CD4-positive, alpha-beta memory T cell (primary cell): ENCODE measurements at regions not wholly inside any gene's neighbourhood (a gene's known extent, or its start where the extent isn't known, plus 50 kb on each side); places are given as distances from the start of the nearest gene placed in this dataset.
"Not testable (repeated sequence)": the region's sequence is repeated elsewhere in the genome, so short reads cannot be mapped to it uniquely, and the experiment has no call there.

ENCODE experiments used
- CTCF ChIA-PET: fragments of 350-600 bp; sonication (Branson Sonifier 250); formaldehyde crosslinking; loops from one replicate; lab custom pipeline; 2021; ENCODE audit warnings: inconsistent platforms; ENCODE audit not compliant: partially characterized antibody; lab: Charles Lee
- POLR2A ChIA-PET: fragments of 350-600 bp; sonication (Branson Sonifier 250); formaldehyde crosslinking; loops from one replicate; lab custom pipeline; 2021; ENCODE audit not compliant: partially characterized antibody; lab: Charles Lee
- DNase-seq, 5 donors: peaks; one replicate each; pipeline versions ENCODE4 v3.0.0 to v3.0.0-alpha.2; 2020 to 2022; ENCODE audit warnings: mixed read lengths in 1 of 5
- H3K27ac ChIP-seq: one replicate; pipeline ENCODE4 v1.7.0; 2013; ENCODE audit warnings: low read depth, low read length
- H3K27me3 ChIP-seq: 2 replicates; pipeline ENCODE4 v1.7.0; 2013; ENCODE audit warnings: mild to moderate bottlenecking, low read length, moderate library complexity; ENCODE audit not compliant: insufficient read depth
- H3K36me3 ChIP-seq: 2 replicates; pipeline ENCODE4 v1.7.0; 2013; ENCODE audit warnings: mild to moderate bottlenecking, low read length, moderate library complexity; ENCODE audit not compliant: insufficient read depth
- H3K4me1 ChIP-seq: 2 replicates; pipeline ENCODE4 v1.7.0; 2013; ENCODE audit warnings: mild to moderate bottlenecking, low read length, moderate library complexity; ENCODE audit not compliant: insufficient read depth
- H3K4me3 ChIP-seq, 2 donors: one replicate each; pipeline ENCODE4 v1.7.0; 2013; ENCODE audit warnings: low read length in 2 of 2, mild to moderate bottlenecking in 1 of 2
- H3K9me3 ChIP-seq, 2 donors: one replicate each; pipeline ENCODE4 v1.7.0; 2013; ENCODE audit warnings: low read length in 2 of 2, control low read depth in 1 of 2; ENCODE audit not compliant: control insufficient read depth in 1 of 2
- H3K27ac Mint-ChIP-seq, 7 donors: one replicate each; pipeline ENCODE4 v1.8.0; 2020 to 2021; ENCODE audit warnings: mixed read lengths in 7 of 7, mild to moderate bottlenecking in 6 of 7, inconsistent platforms in 3 of 7, moderate library complexity in 3 of 7
- H3K27me3 Mint-ChIP-seq, 2 donors: one replicate each; pipeline ENCODE4 v1.8.0; 2020 to 2021; ENCODE audit warnings: mixed read lengths in 2 of 2
- H3K36me3 Mint-ChIP-seq, 2 donors: one replicate each; pipeline ENCODE4 v1.8.0; 2020 to 2021; ENCODE audit warnings: mixed read lengths in 2 of 2, inconsistent platforms in 1 of 2, mild to moderate bottlenecking in 1 of 2
- H3K4me1 Mint-ChIP-seq, 4 donors: one replicate each; pipeline ENCODE4 v1.8.0; 2020 to 2021; ENCODE audit warnings: mixed read lengths in 4 of 4, mild to moderate bottlenecking in 1 of 4
- H3K4me3 Mint-ChIP-seq, 8 donors: one replicate each; pipeline ENCODE4 v1.8.0; 2020 to 2021; ENCODE audit warnings: mixed read lengths in 8 of 8, mild to moderate bottlenecking in 7 of 8, moderate library complexity in 6 of 8, inconsistent platforms in 3 of 8
- H3K9me3 Mint-ChIP-seq, 8 donors: one replicate each; pipeline ENCODE4 v1.8.0; 2020 to 2021; ENCODE audit warnings: mixed read lengths in 8 of 8, mild to moderate bottlenecking in 5 of 8, inconsistent platforms in 3 of 8, moderate library complexity in 1 of 8
- intact Hi-C: fragments of 100-400 bp; cut with micrococcal nuclease; formaldehyde crosslinking; loops from one replicate; pipeline ENCODE4 v1.15.1; 2023

- Histone ChIP-seq H3K27me3 (no peaks in the 10 kb centered on the region), H3K27ac (no peak overlapping the region), H3K4me3 (no peak overlapping the region), H3K9me3 (no peaks in the 10 kb centered on the region), H3K4me1 (no peaks in the 10 kb centered on the region), H3K36me3 (no peaks in the 10 kb centered on the region)
- ChIA-PET CTCF (no interaction called here), POLR2A (interaction anchor here (0.7 kb wide), 1 partner anchor 386 kb away, joined by 4 read pairs; no protein-coding TSS in a partner anchor)
- no peaks in the 10 kb centered on the region for H3K36me3 Mint-ChIP-seq
- H3K4me3 Mint-ChIP-seq, result no peak overlapping the region
- no peaks in the 10 kb centered on the region for H3K9me3 Mint-ChIP-seq
- H3K4me1 Mint-ChIP-seq, result peaks cover 0 to 4% (median 0%) of the 10 kb centered on the region in 4 donors
- DNase-seq, result no peak
- intact Hi-C loops, result loop anchor here (10.0 kb wide), 1 partner anchor 1780 kb away; no protein-coding TSS in a partner anchor
- no peaks in the 10 kb centered on the region for H3K27me3 Mint-ChIP-seq
- H3K27ac Mint-ChIP-seq, result no peak overlapping the region
Observed at GRCh38 chr5:155154973-155155372, 141.4 kb downstream of the KIF4B start.

DNA sequence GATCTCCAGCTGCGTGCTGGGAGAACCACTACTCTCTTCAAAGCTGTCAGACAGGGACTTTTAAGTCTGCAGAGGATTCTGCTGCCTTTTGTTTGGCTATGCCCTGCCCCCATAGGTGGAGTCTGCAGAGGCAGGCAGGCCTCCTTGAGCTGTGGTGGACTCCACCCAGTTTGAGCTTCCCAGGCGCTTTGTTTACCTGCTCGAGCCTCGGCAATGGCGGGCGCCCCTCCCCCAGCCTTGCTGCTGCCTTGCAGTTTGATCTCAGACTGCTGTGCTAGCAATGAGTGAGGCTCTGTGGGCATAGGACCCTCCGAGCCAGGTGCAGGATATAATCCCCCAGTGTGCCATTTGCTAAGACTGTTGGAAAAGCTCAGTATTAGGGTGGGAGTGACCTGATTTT lies 149.5 kb downstream of the KIF4B start:
- H3K4me1 ChIP-seq, intact Hi-C loops, H3K4me3 Mint-ChIP-seq, H3K9me3 ChIP-seq, CTCF ChIA-PET, H3K27ac Mint-ChIP-seq, H3K4me1 Mint-ChIP-seq, H3K27me3 ChIP-seq, DNase-seq, H3K36me3 ChIP-seq, H3K27me3 Mint-ChIP-seq, H3K36me3 Mint-ChIP-seq, H3K27ac ChIP-seq, H3K9me3 Mint-ChIP-seq, H3K4me3 ChIP-seq: not testable (repeated sequence)
- POLR2A ChIA-PET, result interaction anchor here (0.6 kb wide), 1 partner anchor 67 kb away, joined by 3 read pairs; no protein-coding TSS in a partner anchor

- H3K27me3 ChIP-seq, result no peaks in the 10 kb centered on the region
- Mint-ChIP-seq H3K4me3 (no peak overlapping the region), H3K36me3 (no peaks in the 10 kb centered on the region), H3K27me3 (peaks cover 3 to 9% of the 10 kb centered on the region in 2 donors), H3K27ac (no peak overlapping the region), H3K9me3 (peaks cover 0 to 14% (median 7%) of the 10 kb centered on the region in 8 donors), H3K4me1 (no peaks in the 10 kb centered on the region)
- H3K9me3 ChIP-seq, result no peaks in the 10 kb centered on the region
- no peak overlapping the region for H3K4me3 ChIP-seq
- H3K27ac ChIP-seq, result no peak overlapping the region
- intact Hi-C loops, result no loop called here
- no peaks in the 10 kb centered on the region for H3K36me3 ChIP-seq
- no peaks in the 10 kb centered on the region for H3K4me1 ChIP-seq
- DNase-seq, result no peak
- ChIA-PET POLR2A (no interaction called here), CTCF (no interaction called here)
Observed at GRCh38 chr5:155167736-155168135, 154.2 kb downstream of the KIF4B start.

GRCh38 chr5:155181542-155181941 lies 168.0 kb downstream of the KIF4B start:
- CTCF ChIA-PET, result no interaction called here
- no peaks in the 10 kb centered on the region for H3K36me3 Mint-ChIP-seq

DNA sequence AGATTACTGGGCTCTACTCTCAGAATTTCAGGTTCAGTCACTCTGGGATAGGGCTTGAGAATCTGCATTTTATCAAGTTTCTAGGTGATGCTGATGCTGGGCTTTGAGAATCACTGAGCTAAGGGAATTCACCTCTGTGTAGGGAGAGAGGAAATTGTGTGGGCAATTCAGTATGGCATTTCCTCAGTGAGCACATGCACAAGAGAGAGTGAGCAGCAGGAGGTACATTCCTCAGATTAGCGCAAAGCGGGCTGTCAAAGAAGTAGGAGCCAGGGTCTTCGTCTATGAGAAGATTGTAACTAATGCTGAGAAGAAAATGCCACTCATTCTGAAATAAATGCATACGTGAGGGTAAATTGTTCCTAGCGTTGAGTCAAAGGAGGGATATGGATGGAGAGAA lies 175.9 kb downstream of the KIF4B start:
- Mint-ChIP-seq H3K4me3 (no peak overlapping the region), H3K4me1 (no peaks in the 10 kb centered on the region), H3K27me3 (peaks cover 2 to 4% of the 10 kb centered on the region in 2 donors), H3K27ac (no peak overlapping the region), H3K36me3 (no peaks in the 10 kb centered on the region), H3K9me3 (peaks cover 1 to 18% (median 5%) of the 10 kb centered on the region in 8 donors)
- Histone ChIP-seq H3K27ac (no peak overlapping the region), H3K27me3 (no peaks in the 10 kb centered on the region), H3K9me3 (no peaks in the 10 kb centered on the region), H3K36me3 (no peaks in the 10 kb centered on the region), H3K4me1 (no peaks in the 10 kb centered on the region), H3K4me3 (no peak overlapping the region)
- DNase-seq, result no peak
- intact Hi-C loops, result no loop called here
- POLR2A ChIA-PET, result no interaction called here
- CTCF ChIA-PET, result no interaction called here

More at GRCh38 chr5:155181542-155181941, 168.0 kb downstream of the KIF4B start:
- H3K27me3 Mint-ChIP-seq, result no peaks in the 10 kb centered on the region
- POLR2A ChIA-PET, result no interaction called here
- no peaks in the 10 kb centered on the region for H3K4me1 Mint-ChIP-seq
- Histone ChIP-seq H3K4me1 (no peaks in the 10 kb centered on the region), H3K4me3 (no peak overlapping the region), H3K36me3 (no peaks in the 10 kb centered on the region), H3K27me3 (no peaks in the 10 kb centered on the region), H3K9me3 (no peaks in the 10 kb centered on the region), H3K27ac (no peak overlapping the region)
- no peak overlapping the region for H3K27ac Mint-ChIP-seq
- H3K9me3 Mint-ChIP-seq, result peaks cover 3 to 24% (median 7%) of the 10 kb centered on the region in 8 donors
- intact Hi-C loops, result no loop called here
- DNase-seq, result no peak
- no peak overlapping the region for H3K4me3 Mint-ChIP-seq

- Histone ChIP-seq H3K9me3 (no peaks in the 10 kb centered on the region), H3K36me3 (no peaks in the 10 kb centered on the region), H3K4me3 (no peak overlapping the region), H3K27me3 (no peaks in the 10 kb centered on the region), H3K4me1 (no peaks in the 10 kb centered on the region), H3K27ac (no peak overlapping the region)
- no peak overlapping the region for H3K4me3 Mint-ChIP-seq
- no peak overlapping the region for H3K27ac Mint-ChIP-seq
- ChIA-PET CTCF (no interaction called here), POLR2A (no interaction called here)
- no peak for DNase-seq
- intact Hi-C loops, result no loop called here
- H3K27me3 Mint-ChIP-seq, result peaks cover 2 to 4% of the 10 kb centered on the region in 2 donors
- H3K9me3 Mint-ChIP-seq, result peaks cover 1 to 14% (median 5%) of the 10 kb centered on the region in 8 donors
- H3K36me3 Mint-ChIP-seq, result no peaks in the 10 kb centered on the region
- no peaks in the 10 kb centered on the region for H3K4me1 Mint-ChIP-seq
Observed at GRCh38 chr5:155189981-155190380, 176.4 kb downstream of the KIF4B start.

DNA sequence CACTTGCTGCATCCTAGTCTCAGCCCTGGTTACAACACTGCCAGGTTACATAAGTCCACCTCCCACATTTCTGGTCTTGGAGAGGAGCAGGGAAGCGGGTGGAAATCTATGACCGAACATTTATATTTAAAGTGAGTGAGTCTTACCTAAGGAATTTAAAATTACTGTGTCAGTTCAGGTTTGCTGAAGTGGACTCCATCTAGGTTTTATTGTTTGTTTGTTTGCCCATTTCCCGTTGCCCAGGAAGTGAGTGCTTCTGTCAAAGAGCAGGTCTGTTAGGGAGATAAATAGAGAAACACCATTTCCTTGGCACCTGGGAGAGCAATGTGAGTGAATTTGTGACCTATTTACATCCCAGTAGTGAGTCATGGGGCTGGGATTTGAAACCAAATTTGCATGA lies 179.5 kb downstream of the KIF4B start:
- no peak overlapping the region for H3K27ac Mint-ChIP-seq
- peaks cover 2 to 4% of the 10 kb centered on the region in 2 donors for H3K27me3 Mint-ChIP-seq
- intact Hi-C loops, result no loop called here

More for the DNA sequence above, 179.5 kb downstream of the KIF4B start:
- Mint-ChIP-seq H3K4me3 (no peak overlapping the region), H3K4me1 (no peaks in the 10 kb centered on the region), H3K36me3 (no peaks in the 10 kb centered on the region), H3K9me3 (peaks cover 0 to 12% (median 0%) of the 10 kb centered on the region in 8 donors)
- Histone ChIP-seq H3K27me3 (no peaks in the 10 kb centered on the region), H3K4me3 (no peak overlapping the region), H3K36me3 (no peaks in the 10 kb centered on the region), H3K27ac (no peak overlapping the region), H3K9me3 (no peaks in the 10 kb centered on the region), H3K4me1 (no peaks in the 10 kb centered on the region)
- DNase-seq, result no peak
- ChIA-PET POLR2A (no interaction called here), CTCF (no interaction called here)
